OCI-M1 (cell line): ENCODE measurements at regions not wholly inside any gene's neighbourhood (a gene's known extent, or its start where the extent isn't known, plus 50 kb on each side); places are given as distances from the start of the nearest gene placed in this dataset.
"Not testable (repeated sequence)": the region's sequence is repeated elsewhere in the genome, so short reads cannot be mapped to it uniquely, and the experiment has no call there.

Experiments used
- DNase-seq: peaks from one replicate; lab custom pipeline; 2025; lab: John Stamatoyannopoulos, UW

GRCh38 chr10:15921423-15921945 is 61.2 kb upstream of the MINDY3 start:
- DNase-seq = not testable (repeated sequence)

- no peak for DNase-seq
These were observed 71.1 kb upstream of the MINDY3 start for GRCh38 chr10:15931376-15931775.

- peak; percentile 11 for DNase-seq
These were observed 79.2 kb upstream of the MINDY3 start for GRCh38 chr10:15939543-15939942.

GRCh38 chr10:15943426-15943825 is 83.1 kb upstream of the MINDY3 start:
- DNase-seq = no peak

DNA sequence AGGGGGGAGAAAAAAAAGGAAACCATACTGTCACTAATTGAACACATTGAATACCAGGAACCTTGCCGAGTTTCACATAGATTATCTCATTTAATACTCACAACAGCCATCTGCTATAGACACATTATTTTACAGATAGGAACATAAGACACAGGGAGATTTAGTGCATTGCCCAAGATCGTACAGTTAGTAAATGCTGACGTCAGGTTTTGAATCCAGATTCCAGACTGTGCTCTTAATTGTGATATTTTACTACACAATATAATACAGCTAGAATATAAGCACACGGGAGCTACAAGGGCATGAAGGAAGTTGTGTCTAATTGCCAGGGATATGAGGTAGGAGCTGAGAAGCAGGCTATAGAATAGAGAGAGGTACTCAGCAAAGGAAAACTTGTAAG is 93.9 kb upstream of the MINDY3 start:
- no peak for DNase-seq

- no peak for DNase-seq
These were observed 100.0 kb upstream of the MINDY3 start for GRCh38 chr10:15960277-15960676.

GRCh38 chr10:15972736-15973135 is 112.4 kb upstream of the MINDY3 start:
- DNase-seq = not testable (repeated sequence)

DNA sequence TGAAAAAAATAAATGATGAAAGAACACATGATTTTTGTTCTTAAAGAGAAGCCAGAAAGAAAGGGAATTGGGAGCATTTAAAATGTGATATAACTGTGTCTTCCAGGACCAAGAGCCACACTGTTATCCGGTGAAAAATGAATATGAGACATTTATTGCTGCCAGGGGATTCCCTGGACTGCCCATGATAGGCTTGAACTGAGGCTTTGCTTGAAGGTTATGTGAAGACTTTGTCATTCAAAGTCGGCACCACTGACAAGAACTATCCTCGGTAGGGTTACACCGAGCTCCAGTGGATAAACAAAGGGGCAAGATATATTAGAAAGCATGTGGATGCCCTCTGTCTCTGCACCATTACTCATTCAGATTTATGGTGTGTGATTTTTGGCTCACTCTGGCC is 125.4 kb upstream of the MINDY3 start:
- no peak for DNase-seq

- no peak for DNase-seq
These were observed 130.3 kb upstream of the MINDY3 start for GRCh38 chr10:15990535-15991129.

DNA sequence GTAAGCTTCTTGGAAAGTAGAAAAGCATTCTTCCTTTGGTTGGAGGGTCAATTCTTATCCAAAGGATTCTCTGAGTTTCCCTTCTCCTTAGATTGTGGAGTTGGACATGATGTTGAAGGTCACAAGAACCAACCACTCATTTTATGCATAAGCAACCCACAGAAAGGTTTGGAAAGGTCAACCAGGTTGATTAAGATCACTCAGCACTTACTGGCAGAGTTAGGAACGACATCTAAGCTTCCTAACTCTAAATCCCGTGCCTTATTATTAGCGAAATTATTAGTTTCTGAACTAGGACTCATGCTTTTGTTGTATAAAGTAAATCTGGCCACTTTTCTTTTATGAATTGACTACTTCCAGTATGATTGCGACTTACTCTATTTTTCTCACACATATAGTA is 137.0 kb upstream of the MINDY3 start:
- no peak for DNase-seq

DNA sequence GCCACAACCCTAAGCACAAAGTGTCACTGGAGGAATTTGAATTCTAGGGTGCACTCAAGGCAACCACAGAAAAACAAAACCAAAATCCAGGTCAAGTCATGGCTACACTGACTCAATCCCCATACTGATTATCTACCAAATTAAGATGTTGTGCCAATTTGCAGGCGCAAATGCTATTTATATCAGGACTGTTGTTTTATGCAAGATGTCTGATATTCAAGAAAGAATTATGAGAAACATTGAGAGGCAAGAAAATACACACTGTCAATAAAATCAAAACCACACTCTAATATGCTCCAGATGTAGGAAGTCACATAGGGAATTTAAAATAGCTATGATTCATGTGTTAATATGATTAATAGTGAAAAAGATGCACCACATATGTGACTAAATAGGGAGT is 141.3 kb upstream of the MINDY3 start:
- DNase-seq = no peak

GRCh38 chr10:16009785-16010184 is 149.5 kb upstream of the MINDY3 start:
- DNase-seq = no peak

- DNase-seq = peak; percentile 51
These were observed 151.2 kb upstream of the MINDY3 start for GRCh38 chr10:16011548-16011947.

DNA sequence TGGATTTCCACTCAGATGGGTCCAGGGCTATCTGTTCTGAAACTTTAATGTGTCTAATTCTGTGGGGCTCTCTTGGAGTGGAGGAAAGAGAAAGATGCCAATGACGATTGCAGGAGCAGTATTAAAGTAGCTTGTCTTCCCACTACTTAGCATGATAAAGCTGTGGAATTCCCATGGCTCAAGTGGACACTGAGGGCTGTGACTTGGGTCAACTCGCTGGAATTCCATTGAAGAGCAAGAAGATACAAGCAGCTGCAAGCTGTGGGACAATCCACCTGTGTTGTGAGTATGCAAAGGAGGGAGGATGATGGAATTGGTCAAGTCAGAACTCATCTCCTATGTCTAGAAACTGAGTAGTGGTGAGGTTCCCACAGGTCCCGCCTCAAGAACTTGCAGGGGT is 154.2 kb upstream of the MINDY3 start:
- no peak for DNase-seq

GRCh38 chr10:16016688-16017087 is 156.4 kb upstream of the MINDY3 start:
- no peak for DNase-seq

GRCh38 chr10:16020836-16021235 is 160.5 kb upstream of the MINDY3 start:
- DNase-seq = no peak

- DNase-seq = not testable (repeated sequence)
These were observed 166.5 kb upstream of the MINDY3 start for GRCh38 chr10:16026832-16027231.

GRCh38 chr10:16030562-16030961 is 170.3 kb upstream of the MINDY3 start:
- DNase-seq = no peak

GRCh38 chr10:16049050-16049449 is 188.7 kb upstream of the MINDY3 start:
- DNase-seq = peak; percentile 37

DNA sequence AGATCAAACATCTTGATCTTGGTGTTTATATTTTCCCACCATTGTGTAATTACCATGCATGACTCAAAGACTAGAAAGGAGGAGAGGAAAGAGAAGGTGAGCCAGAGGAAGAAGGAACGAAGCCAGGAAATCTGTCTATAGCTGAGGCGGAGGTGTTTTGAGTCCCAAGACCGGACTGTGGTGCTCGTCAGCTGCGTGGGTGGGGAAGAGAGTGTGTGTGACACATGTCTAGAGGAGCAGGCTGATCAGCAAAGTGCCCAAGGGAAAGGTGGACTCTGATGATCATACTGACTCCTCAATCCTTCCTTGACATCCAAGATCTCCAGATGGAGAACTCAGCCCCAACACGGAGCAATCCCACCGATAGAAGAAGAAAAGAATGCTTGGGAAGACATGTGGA is 189.5 kb upstream of the MINDY3 start:
- DNase-seq = no peak

DNA sequence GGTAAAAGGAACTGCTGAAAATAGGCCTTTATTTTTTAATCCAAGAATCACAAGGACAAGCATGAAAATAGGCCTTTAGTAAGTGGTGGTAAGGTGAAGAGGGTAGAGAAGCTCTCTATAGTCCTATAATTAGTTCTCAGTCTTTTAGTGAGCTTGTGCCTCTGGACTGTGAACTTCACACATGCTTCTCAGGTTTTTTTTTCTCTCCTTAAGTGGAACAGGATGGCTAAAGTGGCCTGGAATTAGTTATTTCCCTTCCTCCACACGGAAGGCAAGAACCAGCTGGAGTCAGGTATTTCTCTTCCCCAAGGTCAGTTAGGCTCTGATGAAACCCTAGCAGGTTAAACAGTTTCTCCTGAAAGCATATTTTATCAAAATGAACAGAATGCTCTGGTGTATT is 203.0 kb upstream of the MINDY3 start:
- DNase-seq = no peak

GRCh38 chr10:16083551-16083950 is 223.2 kb upstream of the MINDY3 start:
- not testable (repeated sequence) for DNase-seq

DNA sequence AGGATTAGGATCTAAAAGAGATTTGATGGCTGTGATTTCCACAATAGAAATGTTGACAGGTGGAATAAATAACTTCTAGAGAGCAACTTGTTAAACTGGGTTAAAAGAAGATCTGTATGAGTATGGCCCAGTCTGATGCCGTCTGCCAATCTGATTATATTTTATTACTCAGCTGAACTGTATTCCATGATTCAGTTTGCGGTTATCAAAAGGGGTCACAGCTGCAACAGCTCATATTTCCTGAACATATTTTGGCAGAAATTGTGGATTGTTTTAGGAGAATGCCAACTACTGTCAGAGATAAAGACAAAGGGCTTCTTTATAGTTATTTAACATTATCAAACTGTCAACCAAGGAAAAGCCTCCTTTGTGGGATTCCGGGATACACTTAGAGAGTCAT is 244.8 kb upstream of the MINDY3 start:
- DNase-seq = no peak
